ENCODE measurements at regions not wholly inside any gene's neighbourhood (a gene's known extent, or its start where the extent isn't known, plus 50 kb on each side); places are given as distances from the start of the nearest gene placed in this dataset.
"Not testable (repeated sequence)": the region's sequence is repeated elsewhere in the genome, so short reads cannot be mapped to it uniquely, and the experiment has no call there.

- Histone ChIP-seq H3K27me3 (ENCODE audit: insufficient read depth in 3 of 3, low read length in 2 of 3) (no peaks in the 10 kb centered on the region), H3K4me3 (no peak overlapping the region), H3K27ac (no peak overlapping the region), H3K4me1 (no peaks in the 10 kb centered on the region), H3K9me3 (no peaks in the 10 kb centered on the region), H3K36me3 (ENCODE audit: insufficient read depth in 1 of 2, low read depth in 1 of 2) (no peaks in the 10 kb centered on the region)
- intact Hi-C loops (cut with DNase I): no loop called here
- ATAC-seq: no peak
- DNase-seq: no peak
- TF ChIP-seq CTCF (IDR thresholded peaks at IDR 0.05): no peak
- 95 to 97% (median 97%) methylated on average over 6 of the region's 6 CpGs for WGBS, 3 donors
These were observed 362.8 kb upstream of the ZNF462 start for GRCh38 chr9:106500171-106500570.

- intact Hi-C loops (cut with DNase I): not testable (repeated sequence)
These were observed 361.8 kb upstream of the ZNF462 start for GRCh38 chr9:106501210-106501609.

GRCh38 chr9:106502930-106503329, 360.0 kb upstream of the ZNF462 start:
- no peaks in the 10 kb centered on the region for H3K36me3 ChIP-seq (ENCODE audit: insufficient read depth in 1 of 2, low read depth in 1 of 2)
- ATAC-seq (no peak), DNase-seq (no peak)
- H3K4me1 ChIP-seq: no peaks in the 10 kb centered on the region
- WGBS, 3 donors: 63 to 70% (median 63%) methylated on average over 3 of the region's 3 CpGs
- intact Hi-C loops (cut with DNase I): no loop called here
- no peaks in the 10 kb centered on the region for H3K9me3 ChIP-seq
- H3K27me3 ChIP-seq (ENCODE audit: insufficient read depth in 3 of 3, low read length in 2 of 3): no peaks in the 10 kb centered on the region
- H3K27ac ChIP-seq: no peak overlapping the region
- TF ChIP-seq CTCF (IDR thresholded peaks at IDR 0.05): no peak
- no peak overlapping the region for H3K4me3 ChIP-seq

More at GRCh38 chr9:106501210-106501609, 361.8 kb upstream of the ZNF462 start:
- not testable (repeated sequence) for H3K27me3 ChIP-seq (ENCODE audit: insufficient read depth in 3 of 3, low read length in 2 of 3); H3K4me1 ChIP-seq; H3K36me3 ChIP-seq (ENCODE audit: insufficient read depth in 1 of 2, low read depth in 1 of 2); H3K27ac ChIP-seq; H3K4me3 ChIP-seq; DNase-seq; ATAC-seq; H3K9me3 ChIP-seq
- 95 to 97% (median 97%) methylated on average over 16 to 18 of the region's 18 CpGs for whole genome bisulfite sequencing, 3 donors

- Histone ChIP-seq H3K36me3 (ENCODE audit: insufficient read depth in 1 of 2, low read depth in 1 of 2) (no peaks in the 10 kb centered on the region), H3K4me1 (no peaks in the 10 kb centered on the region), H3K9me3 (no peaks in the 10 kb centered on the region), H3K4me3 (no peak overlapping the region), H3K27ac (no peak overlapping the region), H3K27me3 (ENCODE audit: insufficient read depth in 3 of 3, low read length in 2 of 3) (no peaks in the 10 kb centered on the region)
- 95 to 99% (median 95%) methylated on average over 5 of the region's 5 CpGs for WGBS, 3 donors
- ATAC-seq (no peak), DNase-seq (no peak)
- TF ChIP-seq CTCF (IDR thresholded peaks at IDR 0.05): no peak
- intact Hi-C loops (cut with DNase I): no loop called here
These were observed 359.2 kb upstream of the ZNF462 start for GRCh38 chr9:106503759-106504158.

GRCh38 chr9:106526716-106527204, 336.2 kb upstream of the ZNF462 start:
- DNase-seq: no peak
- no peaks in the 10 kb centered on the region for H3K4me1 ChIP-seq
- ATAC-seq: no peak
- H3K27me3 ChIP-seq (ENCODE audit: insufficient read depth in 3 of 3, low read length in 2 of 3): peaks cover 0 to 2% (median 0%) of the 10 kb centered on the region in 3 donors
- TF ChIP-seq CTCF (IDR thresholded peaks at IDR 0.05): no peak
- no peak overlapping the region for H3K4me3 ChIP-seq
- intact Hi-C loops (cut with DNase I): no loop called here
- H3K36me3 ChIP-seq (ENCODE audit: insufficient read depth in 1 of 2, low read depth in 1 of 2): no peaks in the 10 kb centered on the region
- no peaks in the 10 kb centered on the region for H3K9me3 ChIP-seq
- 82 to 87% (median 84%) methylated on average over 2 of the region's 2 CpGs for WGBS, 3 donors
- no peak overlapping the region for H3K27ac ChIP-seq

Measured in psoas muscle (tissue), 7 donors.